Ovary (tissue), 7 donors: ENCODE measurements at regions not wholly inside any gene's neighbourhood (a gene's known extent, or its start where the extent isn't known, plus 50 kb on each side); places are given as distances from the start of the nearest gene placed in this dataset.

Experiments used
- DNase-seq, 5 donors: peaks; one replicate each; pipeline ENCODE4 v3.0.0-alpha.2; 2019 to 2020
- H3K27ac ChIP-seq, 2 donors: fragments of 200-600 bp; one replicate each; pipeline versions ENCODE4 v1.5.1 to v1.8.0; 2019 to 2022
- H3K27me3 ChIP-seq: fragments of 200-600 bp; one replicate; pipeline ENCODE4 v1.8.0; 2022
- H3K36me3 ChIP-seq: fragments of 200-600 bp; sonication (generic); one replicate; pipeline ENCODE4 v1.5.1; 2019
- H3K4me1 ChIP-seq: one replicate; pipeline ENCODE4 v1.8.1; 2013; ENCODE audit warnings: mild to moderate bottlenecking, moderate library complexity; ENCODE audit not compliant: insufficient read depth
- H3K4me3 ChIP-seq: fragments of 200-600 bp; sonication (generic); one replicate; pipeline ENCODE4 v1.5.1; 2017
- H3K9me3 ChIP-seq, 2 donors: fragments of 200-600 bp in 1 of 2; sonication (generic) in 1 of 2; one replicate each; pipeline versions ENCODE4 v1.5.1 to v1.8.1; 2013 to 2019; ENCODE audit warnings: mild to moderate bottlenecking in 1 of 2, moderate library complexity in 1 of 2
- CTCF ChIP-seq, 3 donors: fragments of 450-650 bp in 2 of 3; fragments of 200-600 bp in 1 of 3; IDR thresholded peaks; one replicate each; pipeline versions ENCODE4 v1.5.1 to v1.8.0; 2016 to 2022; ENCODE audit warnings: antibody characterized with exemption in 3 of 3, mild to moderate bottlenecking in 1 of 3
- EP300 ChIP-seq: sonication (generic); formaldehyde crosslinking; IDR thresholded peaks from one replicate; pipeline ENCODE4 v1.6.1; 2017; ENCODE audit warnings: antibody characterized with exemption
- POLR2A ChIP-seq: fragments of 450-650 bp; IDR thresholded peaks from one replicate; pipeline ENCODE4 v1.6.1; 2017; ENCODE audit warnings: antibody characterized with exemption, mild to moderate bottlenecking, moderate library complexity
- WGBS, 3 donors: extraction: QIAGEN DNeasy Blood & Tissue Kit in 1 of 3; methylation state at CpG; one replicate each; pipeline versions ENCODE4 v1.1.5 to v1.1.7; 2013 to 2017; 5-methylcytosine and 5-hydroxymethylcytosine counted together
- intact Hi-C, 4 donors: fragments of 100-400 bp; cut with DNase I; formaldehyde crosslinking; loops; one replicate each; pipeline versions ENCODE4 v1.11.0 to v1.15.1; 2022 to 2023
- donor health status: DM: no; HTN: no; CAD: no; lungs with moderate emphysema.
- donor health status: DM: no; HTN: no; CAD: no.
- donor health status: Bipolar disorder and iron deficiency.
- donor health status: DM: no; HTN: no; CAD: no.
- donor health status: DM: yes; HTN: yes; CAD: no.

DNA sequence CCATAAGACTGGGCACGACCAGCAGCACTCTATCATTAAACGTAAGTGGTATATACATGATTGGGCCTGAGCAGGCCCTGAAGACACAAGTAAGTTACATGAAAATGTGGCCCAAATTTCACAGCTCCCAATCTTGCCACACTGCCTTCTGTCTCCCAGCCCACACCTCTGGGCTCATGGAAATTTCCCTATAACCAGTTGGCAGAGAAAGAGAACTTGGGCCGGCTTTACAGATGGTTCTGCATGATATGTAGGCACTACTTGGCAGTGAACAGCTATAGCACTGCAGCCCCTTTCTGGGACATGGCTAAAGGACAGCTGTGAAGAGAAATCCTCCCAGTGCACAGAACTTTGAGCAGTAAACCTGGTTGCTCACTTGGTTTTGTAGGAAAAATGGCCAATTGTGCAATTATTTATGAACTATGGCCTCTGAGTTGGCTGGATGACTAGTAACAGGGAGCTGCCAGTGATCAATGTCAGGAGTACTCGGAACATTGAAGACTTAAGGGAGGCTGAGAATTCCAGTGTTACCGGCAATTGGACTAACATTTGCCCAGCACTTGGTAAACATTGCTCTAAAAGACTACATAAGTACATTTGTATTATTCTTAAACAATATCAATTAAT is 1006.6 kb upstream of the LRRN3 start:
- intact Hi-C loops = no loop called here
- H3K4me3 ChIP-seq = no peak overlapping the region
- H3K36me3 ChIP-seq = no peaks in the 10 kb centered on the region
- H3K9me3 ChIP-seq = no peaks in the 10 kb centered on the region
- DNase-seq = no peak
- no peak for TF ChIP-seq POLR2A
- no peak for TF ChIP-seq EP300
- no peak for TF ChIP-seq CTCF (IDR thresholded peaks at IDR 0.05)
- no peaks in the 10 kb centered on the region for H3K4me1 ChIP-seq
- H3K27ac ChIP-seq = no peak overlapping the region
- 53 to 65% (median 60%) methylated on average over 5 of the region's 5 CpGs for WGBS, 3 donors
- no peaks in the 10 kb centered on the region for H3K27me3 ChIP-seq

- H3K4me3 ChIP-seq = no peak overlapping the region
- H3K27ac ChIP-seq = no peak overlapping the region
- 85 to 90% (median 88%) methylated on average over 11 of the region's 11 CpGs for WGBS, 3 donors
- no peak for TF ChIP-seq POLR2A
- TF ChIP-seq EP300 = no peak
- TF ChIP-seq CTCF (IDR thresholded peaks at IDR 0.05) = no peak
- no peaks in the 10 kb centered on the region for H3K4me1 ChIP-seq
- DNase-seq = no peak
- H3K9me3 ChIP-seq = no peaks in the 10 kb centered on the region
- intact Hi-C loops = no loop called here
- H3K36me3 ChIP-seq = no peaks in the 10 kb centered on the region
- no peaks in the 10 kb centered on the region for H3K27me3 ChIP-seq
These were observed 1000.7 kb upstream of the LRRN3 start for GRCh38 chr7:110090110-110090820.

DNA sequence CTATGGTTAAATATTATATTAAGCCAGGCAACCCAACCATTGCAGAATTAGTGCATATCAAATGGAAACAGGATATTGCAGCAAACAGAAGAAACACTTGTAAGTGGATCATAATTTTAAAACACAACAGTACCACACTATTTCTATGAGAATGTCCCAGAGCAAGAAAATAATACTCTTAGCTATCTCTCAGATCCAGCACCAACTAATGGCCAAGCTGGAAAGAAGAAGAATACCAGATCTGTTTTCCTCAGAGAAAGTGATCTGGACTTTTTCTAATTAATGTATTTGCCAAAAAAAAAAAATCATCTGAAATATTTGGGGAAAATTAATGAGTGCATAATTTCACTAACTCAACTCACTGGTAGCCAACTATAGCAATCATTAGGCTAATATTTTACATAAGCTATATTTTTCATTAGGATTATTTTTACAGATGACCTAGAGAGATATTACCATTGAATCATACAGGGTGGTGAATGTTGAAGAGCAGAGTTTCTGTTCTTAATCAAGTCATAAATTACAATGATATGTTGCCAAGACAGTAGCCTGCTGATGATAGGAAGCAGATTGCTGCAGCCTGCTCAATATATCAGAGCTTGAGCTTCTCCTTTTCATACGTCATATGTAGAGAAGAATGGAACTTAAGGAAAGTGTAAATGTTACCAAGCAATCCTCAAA is 995.4 kb upstream of the LRRN3 start:
- Histone ChIP-seq H3K4me3 (no peak overlapping the region), H3K9me3 (no peaks in the 10 kb centered on the region), H3K27ac (no peak overlapping the region), H3K36me3 (no peaks in the 10 kb centered on the region), H3K4me1 (no peaks in the 10 kb centered on the region), H3K27me3 (no peaks in the 10 kb centered on the region)
- 42 to 64% (median 47%) methylated on average over 1 of the region's 1 CpG for WGBS, 3 donors
- TF ChIP-seq CTCF (IDR thresholded peaks at IDR 0.05) (no peak), POLR2A (no peak), EP300 (no peak)
- DNase-seq = no peak
- intact Hi-C loops = no loop called here

DNA sequence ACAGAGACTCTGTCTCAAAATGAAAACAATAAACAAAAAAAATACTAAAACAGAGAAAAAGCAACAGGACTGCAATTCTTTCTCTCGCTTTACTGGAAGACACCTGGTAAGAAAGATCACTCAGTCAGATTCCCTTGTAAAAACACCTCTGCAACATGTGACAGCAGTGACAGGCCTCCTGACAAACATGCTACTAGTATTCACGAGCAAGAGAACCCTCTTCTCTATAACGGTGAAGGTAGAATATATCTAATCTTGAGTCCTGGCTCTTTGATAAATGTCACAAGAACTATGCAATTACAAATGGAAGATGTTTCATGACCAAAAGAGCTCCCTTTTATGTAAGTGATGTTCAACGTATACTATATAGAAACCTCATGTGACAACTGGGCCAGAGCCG is 986.7 kb upstream of the LRRN3 start:
- DNase-seq = no peak
- TF ChIP-seq POLR2A = no peak
- TF ChIP-seq CTCF (IDR thresholded peaks at IDR 0.05) = no peak
- no peak for TF ChIP-seq EP300
- Histone ChIP-seq H3K4me1 (no peaks in the 10 kb centered on the region), H3K36me3 (no peaks in the 10 kb centered on the region), H3K27ac (no peak overlapping the region), H3K27me3 (no peaks in the 10 kb centered on the region), H3K9me3 (no peaks in the 10 kb centered on the region), H3K4me3 (no peak overlapping the region)
- intact Hi-C loops = no loop called here
- WGBS, 3 donors = 74 to 80% (median 78%) methylated on average over 5 of the region's 5 CpGs
